ENCODE measurements at regions not wholly inside any gene's neighbourhood (a gene's known extent, or its start where the extent isn't known, plus 50 kb on each side); places are given as distances from the start of the nearest gene placed in this dataset.

- TF ChIP-seq TAF1 (IDR thresholded peaks at IDR 0.05; ENCODE audit: low read depth): no peak
- TF ChIP-seq FOXM1 (IDR thresholded peaks at IDR 0.05; ENCODE audit: borderline replicate concordance, low read depth): no peak
- no peak for TF ChIP-seq EGR1 (IDR thresholded peaks at IDR 0.05)
- TF ChIP-seq RAD21 (IDR thresholded peaks at IDR 0.05; ENCODE audit: low read depth): peak; percentile 34
- TF ChIP-seq, protein P1, sequence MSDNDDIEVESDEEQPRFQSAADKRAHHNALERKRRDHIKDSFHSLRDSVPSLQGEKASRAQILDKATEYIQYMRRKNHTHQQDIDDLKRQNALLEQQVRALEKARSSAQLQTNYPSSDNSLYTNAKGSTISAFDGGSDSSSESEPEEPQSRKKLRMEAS (IDR thresholded peaks at IDR 0.05): no peak
- no peak for TF ChIP-seq CREB1 (IDR thresholded peaks at IDR 0.05; ENCODE audit: low read depth)
- no peak for TF ChIP-seq YY1 (IDR thresholded peaks at IDR 0.05; ENCODE audit: low read depth)
Observed at GRCh38 chr4:66972087-66972486, 573.2 kb downstream of the CENPC start.
